ENCODE measurements at regions not wholly inside any gene's neighbourhood (a gene's known extent, or its start where the extent isn't known, plus 50 kb on each side); places are given as distances from the start of the nearest gene placed in this dataset.

GRCh38 chr6:168371981-168372711 is 52.6 kb upstream of the DACT2 start (continued):
- no peak for TF ChIP-seq ZNF425 (CRISPR knock-in tag; conservative IDR thresholded peaks at IDR 0.05)
- no peak for TF ChIP-seq NR2C2 (CRISPR knock-in tag; IDR thresholded peaks at IDR 0.05)
- TF ChIP-seq ZNF416 (CRISPR knock-in tag; IDR thresholded peaks at IDR 0.05), result no peak
- TF ChIP-seq AR (CRISPR knock-in tag; IDR thresholded peaks at IDR 0.05), result no peak
- TF ChIP-seq ERG (CRISPR knock-in tag; IDR thresholded peaks at IDR 0.05), result no peak
- TF ChIP-seq SMAD4 (CRISPR knock-in tag; IDR thresholded peaks at IDR 0.05), result no peak
- no peak for TF ChIP-seq RELA (CRISPR knock-in tag; IDR thresholded peaks at IDR 0.05; ENCODE audit: borderline replicate concordance)

GRCh38 chr6:168372889-168373288 is 53.3 kb upstream of the DACT2 start:
- ATAC-seq (no peak), DNase-seq (ENCODE audit: low spot score) (no peak)
- ChIA-PET CTCF (no interaction called here), POLR2A (no interaction called here)
- peak overlapping the region; percentile 8; the same call in 1 of the 2 replicates for H3K27ac Mint-ChIP-seq
- TF ChIP-seq NFYB (CRISPR knock-in tag; conservative IDR thresholded peaks at IDR 0.05; ENCODE audit: low read depth) (no peak), TP53 (CRISPR knock-in tag; IDR thresholded peaks at IDR 0.05) (no peak), ZNF416 (CRISPR knock-in tag; IDR thresholded peaks at IDR 0.05) (no peak), ZBTB21 (CRISPR knock-in tag; IDR thresholded peaks at IDR 0.05; ENCODE audit: borderline replicate concordance) (no peak), ZMAT4 (CRISPR knock-in tag; IDR thresholded peaks at IDR 0.05) (no peak), ZNF423 (CRISPR knock-in tag; IDR thresholded peaks at IDR 0.05) (no peak), ZSCAN18 (CRISPR knock-in tag; IDR thresholded peaks at IDR 0.05) (no peak), RORB (CRISPR knock-in tag; IDR thresholded peaks at IDR 0.05) (no peak), EMX1 (CRISPR knock-in tag; IDR thresholded peaks at IDR 0.05) (no peak), ATF6 (CRISPR knock-in tag; IDR thresholded peaks at IDR 0.05) (no peak), PRDM15 (CRISPR knock-in tag; IDR thresholded peaks at IDR 0.05) (no peak), ZNF138 (CRISPR knock-in tag; conservative IDR thresholded peaks at IDR 0.05) (no peak), IRF1 (CRISPR knock-in tag; IDR thresholded peaks at IDR 0.05) (no peak), JAZF1 (CRISPR knock-in tag; IDR thresholded peaks at IDR 0.05) (no peak), FOXJ3 (CRISPR knock-in tag; IDR thresholded peaks at IDR 0.05; ENCODE audit: borderline replicate concordance) (no peak), JUN (CRISPR knock-in tag; IDR thresholded peaks at IDR 0.05) (no peak)
- H3K36me3 Mint-ChIP-seq, result peaks cover under 1% of the 10 kb centered on the region; the same call in 1 of the 2 replicates
- peaks cover 11% of the 10 kb centered on the region for H3K4me1 Mint-ChIP-seq
- H3K27me3 Mint-ChIP-seq (ENCODE audit: low read depth), result peaks cover 4% of the 10 kb centered on the region; the same call in 1 of the 2 replicates
- peaks cover under 1% of the 10 kb centered on the region for H3K9me3 Mint-ChIP-seq
- no peak overlapping the region for H3K4me3 Mint-ChIP-seq
